Activated naive CD8-positive, alpha-beta T cell treated with anti-CD3 and anti-CD28 coated beads, Interleukin-2, amount 50 U/mL, for 16 hours (primary cell): ENCODE measurements at regions not wholly inside any gene's neighbourhood (a gene's known extent, or its start where the extent isn't known, plus 50 kb on each side); places are given as distances from the start of the nearest gene placed in this dataset.
"Not testable (repeated sequence)": the region's sequence is repeated elsewhere in the genome, so short reads cannot be mapped to it uniquely, and the experiment has no call there.

ENCODE experiments used
- DNase-seq: peaks from one replicate; pipeline ENCODE4 v3.0.0-alpha.2; 2020; ENCODE audit warnings: low read depth, low spot score

DNA sequence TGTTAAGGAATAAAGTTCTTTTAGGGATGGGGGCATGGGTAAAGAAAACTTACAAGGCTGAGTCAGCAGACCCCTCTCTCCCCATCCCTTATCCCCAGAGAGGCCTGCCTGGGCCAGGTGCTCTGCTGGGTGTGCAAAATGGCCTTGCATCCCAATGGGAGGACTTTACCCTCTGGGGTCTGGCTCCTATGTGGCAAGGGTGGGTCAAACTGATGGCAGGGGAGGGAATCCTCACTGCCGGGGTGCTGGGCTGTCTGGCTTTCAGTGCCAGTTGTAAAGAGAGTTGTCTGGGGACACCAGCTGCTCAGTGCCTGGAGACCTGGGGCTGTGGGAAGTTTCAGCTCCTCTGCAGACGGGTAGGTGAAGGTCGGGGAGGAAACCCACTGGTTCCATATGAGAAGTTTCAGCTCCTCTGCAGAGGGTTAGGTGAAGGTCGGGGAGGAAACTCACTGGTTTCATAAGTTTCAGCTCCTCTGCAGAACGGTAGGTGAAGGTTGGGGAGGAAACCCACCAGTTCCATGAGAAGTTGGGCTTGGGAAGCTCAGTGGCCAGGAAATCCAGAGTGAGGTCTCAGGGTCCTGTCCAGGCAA is 127.2 kb upstream of the PODXL start:
- no peak for DNase-seq

DNA sequence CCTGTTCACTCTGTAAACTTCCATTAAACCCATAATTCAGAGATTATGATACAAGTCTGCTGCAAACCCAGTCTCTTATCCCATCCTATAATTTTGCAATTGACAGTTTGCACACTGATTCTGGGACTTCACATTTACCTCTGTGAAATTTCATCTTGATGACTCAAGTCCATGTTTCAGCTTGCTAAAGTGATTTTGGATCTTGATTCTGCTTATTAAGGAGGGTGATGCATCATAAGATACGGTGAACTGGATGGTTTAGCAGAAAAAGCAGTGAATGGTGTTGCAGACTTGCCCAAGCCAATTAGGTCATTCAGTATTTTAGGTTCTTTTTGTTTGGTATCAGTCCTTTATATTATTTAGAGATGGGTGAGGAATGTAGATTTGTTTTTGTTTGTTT is 125.5 kb upstream of the PODXL start:
- no peak for DNase-seq

DNA sequence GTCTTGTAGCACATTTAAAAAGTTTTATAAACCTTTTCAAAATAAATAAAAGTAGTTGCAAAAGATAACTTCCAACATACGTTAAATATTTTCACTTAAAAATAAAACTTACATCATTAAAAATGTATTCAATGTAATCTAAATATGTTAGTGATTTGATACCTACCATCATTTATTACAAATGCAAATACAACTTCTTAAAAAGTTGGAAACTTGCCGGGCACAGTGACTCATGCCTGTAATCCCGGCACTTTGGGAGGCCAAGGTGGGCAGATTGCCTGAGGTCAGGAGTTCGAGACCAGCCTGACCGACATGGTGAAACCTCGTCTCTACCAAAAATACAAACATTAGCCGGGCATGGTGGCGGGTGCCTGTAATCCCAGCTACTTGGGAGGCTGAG is 122.6 kb upstream of the PODXL start:
- DNase-seq = not testable (repeated sequence)

DNA sequence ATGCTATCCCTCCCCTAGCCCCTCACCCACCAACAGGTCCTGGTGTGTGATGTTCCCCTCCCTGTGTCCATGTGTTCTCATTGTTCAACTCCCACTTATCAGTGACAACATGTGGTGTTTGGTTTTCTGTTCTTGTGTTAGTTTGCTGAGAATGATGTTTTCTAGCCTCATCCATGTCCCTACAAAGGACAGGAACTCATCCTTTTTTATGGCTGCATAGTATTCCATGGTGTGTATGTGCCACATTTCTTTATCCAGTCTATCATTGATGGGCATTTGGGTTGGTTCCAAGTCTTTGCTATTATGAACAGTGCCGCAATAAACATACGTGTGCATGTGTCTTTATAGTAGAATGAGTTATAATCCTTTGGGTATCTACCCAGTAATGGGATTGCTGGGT is 120.4 kb upstream of the PODXL start:
- DNase-seq = not testable (repeated sequence)

- no peak for DNase-seq
These were observed 117.7 kb upstream of the PODXL start for GRCh38 chr7:131674131-131674530.

GRCh38 chr7:131673576-131673975 is 117.1 kb upstream of the PODXL start:
- no peak for DNase-seq

GRCh38 chr7:131670406-131670805 is 114.0 kb upstream of the PODXL start:
- no peak for DNase-seq

- no peak for DNase-seq
These were observed 111.3 kb upstream of the PODXL start for GRCh38 chr7:131667699-131668098.

DNA sequence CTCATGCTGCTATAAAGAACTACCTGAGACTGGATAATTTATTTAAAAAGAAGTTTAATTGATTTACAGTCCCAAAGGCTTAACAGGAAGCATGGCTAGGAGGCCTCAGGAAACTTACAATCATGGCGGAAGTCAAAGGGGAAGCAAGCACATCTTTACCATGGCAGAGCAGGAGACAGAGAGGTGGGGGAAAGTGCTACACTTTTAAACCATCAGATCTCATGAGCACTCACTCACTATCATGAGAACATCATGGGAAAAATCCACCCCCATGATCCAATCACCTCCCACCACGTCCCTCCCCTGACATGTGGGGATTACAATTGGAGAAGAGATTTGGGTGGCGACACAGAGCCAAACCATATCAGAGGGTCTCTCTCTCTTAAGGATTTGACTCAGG is 108.6 kb upstream of the PODXL start:
- DNase-seq = no peak

DNA sequence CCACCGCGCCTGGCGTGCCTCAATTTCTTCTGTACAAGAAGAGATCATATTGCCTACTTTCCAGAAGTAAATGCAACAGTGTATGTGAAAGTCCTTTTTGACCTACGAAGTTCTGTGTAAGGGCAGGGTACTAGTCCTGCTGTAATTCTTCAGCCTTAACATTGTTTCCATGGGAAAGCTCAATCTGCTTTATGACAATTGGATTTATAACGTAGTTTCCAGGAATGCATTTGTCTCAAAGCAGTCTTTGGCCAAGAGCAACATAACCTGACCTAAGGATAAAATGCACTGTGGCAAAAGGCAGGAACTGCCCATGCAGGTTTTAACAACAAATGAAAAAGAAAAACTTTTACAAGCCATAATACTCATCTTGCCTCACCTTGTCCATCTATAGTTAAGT is 108.1 kb upstream of the PODXL start:
- no peak for DNase-seq

- not testable (repeated sequence) for DNase-seq
These were observed 106.0 kb upstream of the PODXL start for GRCh38 chr7:131662301-131662873.

DNA sequence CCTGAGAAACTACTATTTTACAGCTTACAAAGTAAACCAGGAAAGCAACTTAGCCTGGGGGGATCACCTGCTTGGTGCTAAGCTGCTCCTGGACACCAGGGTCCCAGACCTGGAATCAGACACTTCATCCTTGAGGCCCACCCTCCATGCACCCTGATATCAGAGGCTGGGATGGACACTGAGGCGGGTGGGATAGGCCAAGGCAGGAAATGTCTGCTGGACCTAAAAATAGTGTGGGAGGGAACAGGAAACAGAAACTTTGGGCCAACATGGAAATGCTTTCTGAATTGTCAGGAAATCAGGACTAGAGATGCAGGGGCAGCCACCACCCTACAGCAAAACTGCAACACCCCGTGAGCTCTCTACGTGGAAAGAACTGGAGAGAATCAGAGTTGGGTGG is 101.5 kb upstream of the PODXL start:
- DNase-seq = no peak

GRCh38 chr7:131656980-131657723 is 100.7 kb upstream of the PODXL start:
- DNase-seq = no peak

DNA sequence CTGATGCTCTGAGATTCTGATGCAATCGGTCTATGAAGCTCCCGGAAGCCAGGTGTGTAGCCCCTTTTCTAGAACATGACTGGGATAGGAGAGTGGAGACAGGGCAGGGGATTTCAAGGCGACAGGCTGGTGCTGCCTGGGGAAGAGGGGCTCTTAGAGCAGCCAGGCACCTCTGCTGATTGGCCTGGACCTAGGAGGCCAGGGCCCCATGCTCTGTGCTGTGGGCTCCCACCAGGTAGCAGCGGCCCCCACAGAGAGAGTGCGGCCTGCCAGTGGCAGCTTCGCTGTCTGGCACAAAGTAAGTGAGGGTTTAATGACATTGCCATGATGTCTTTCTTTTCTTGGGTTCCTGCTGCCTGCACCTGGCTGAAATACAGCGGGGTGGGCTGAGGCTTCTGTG is 99.4 kb upstream of the PODXL start:
- no peak for DNase-seq

DNA sequence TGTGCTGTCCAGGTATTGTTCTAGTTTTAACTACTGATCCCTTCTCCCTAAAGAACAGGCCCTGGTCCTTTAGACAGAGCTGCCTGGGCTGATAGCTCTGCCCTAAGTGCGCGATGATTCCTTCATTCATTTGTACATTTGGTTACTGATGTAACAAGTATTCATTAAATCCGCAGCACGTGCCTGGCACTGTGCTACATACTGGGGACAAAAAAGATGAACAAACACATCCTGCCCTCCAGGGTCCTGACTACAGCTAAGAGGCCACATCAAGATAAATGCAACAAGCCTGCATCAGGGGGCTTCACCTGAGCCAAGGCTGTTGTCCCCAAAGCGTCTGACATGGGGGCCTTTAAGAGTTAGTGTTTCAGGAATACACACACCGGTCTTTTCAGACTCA is 99.0 kb upstream of the PODXL start:
- no peak for DNase-seq

DNA sequence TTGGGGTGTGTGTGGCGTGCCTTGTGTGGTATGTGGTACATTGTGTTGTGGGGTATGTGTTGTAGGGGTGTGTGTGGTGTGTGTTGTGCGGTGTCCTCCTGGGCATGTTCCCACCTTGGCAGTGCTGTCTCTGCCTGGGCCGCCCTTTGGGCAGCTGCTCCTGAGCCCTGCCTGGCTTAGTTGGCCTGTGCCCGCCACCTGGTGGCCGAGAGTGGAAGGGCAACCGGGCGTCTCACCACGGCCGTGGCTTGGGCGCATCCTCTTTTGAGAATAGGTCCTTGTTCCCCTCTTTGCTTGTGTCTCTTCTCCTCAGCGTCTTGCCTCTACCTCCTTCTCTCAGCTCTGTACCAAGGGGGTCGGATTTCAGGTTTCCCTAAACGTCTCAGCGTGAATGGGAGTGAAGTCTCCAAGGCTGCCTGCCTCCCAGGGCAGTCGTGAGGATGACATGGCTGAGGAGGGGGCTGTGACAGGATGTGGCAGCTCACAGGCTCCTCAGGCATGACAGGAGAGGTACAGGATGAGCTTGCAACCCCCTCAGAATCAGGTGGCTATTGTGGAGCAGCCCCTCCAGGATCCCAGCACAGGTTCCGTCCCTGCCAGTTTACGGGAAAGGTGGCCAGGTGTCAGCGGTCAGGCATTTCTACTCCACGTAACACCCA is 98.4 kb upstream of the PODXL start:
- peak; percentile 66 for DNase-seq

DNA sequence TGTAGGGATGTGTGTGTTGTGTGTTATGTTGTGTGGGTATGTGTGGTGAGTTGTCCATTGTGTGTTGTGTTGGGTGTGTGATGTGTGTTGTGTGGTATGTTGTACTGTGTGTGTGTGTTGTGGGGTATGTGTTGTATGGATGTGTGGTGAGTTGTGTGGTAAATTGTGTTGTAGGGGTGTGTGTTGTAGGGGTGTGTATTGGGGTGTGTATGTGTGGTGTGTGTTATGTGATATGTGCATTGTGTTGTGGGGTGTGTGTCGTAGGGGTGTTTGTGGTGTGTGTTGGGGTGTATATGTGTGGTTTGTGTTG is 97.8 kb upstream of the PODXL start:
- no peak for DNase-seq

- no peak for DNase-seq
These were observed 97.2 kb upstream of the PODXL start for GRCh38 chr7:131653418-131654248.

- DNase-seq = no peak
These were observed 96.5 kb upstream of the PODXL start for GRCh38 chr7:131652934-131653333.

DNA sequence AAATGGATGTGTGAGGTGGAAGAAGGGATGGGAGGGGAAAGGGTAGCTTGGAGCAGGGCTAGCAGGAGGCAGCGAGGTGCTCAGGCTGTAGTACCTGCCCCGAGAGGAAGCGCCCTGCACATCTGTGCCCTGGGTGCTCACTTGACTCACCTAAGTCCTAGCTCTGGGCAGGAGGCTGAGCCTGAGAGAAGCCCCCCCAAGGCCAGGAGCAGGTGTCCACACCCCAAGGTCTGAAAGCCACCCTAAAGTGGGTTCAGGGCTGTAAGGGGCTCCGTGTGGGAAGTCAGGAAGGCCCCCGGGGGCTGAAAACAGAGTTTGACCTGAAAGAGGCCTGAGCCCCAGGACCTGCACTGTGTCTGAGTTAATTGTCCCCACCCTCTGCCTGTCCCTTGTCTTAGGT is 95.8 kb upstream of the PODXL start:
- no peak for DNase-seq

- DNase-seq = no peak
These were observed 93.5 kb upstream of the PODXL start for GRCh38 chr7:131649879-131650278.

GRCh38 chr7:131649003-131649541 is 92.6 kb upstream of the PODXL start:
- no peak for DNase-seq
